A204.1 (cell line): ENCODE measurements at regions not wholly inside any gene's neighbourhood (a gene's known extent, or its start where the extent isn't known, plus 50 kb on each side); places are given as distances from the start of the nearest gene placed in this dataset.

Experiments
- FAIRE-seq: peaks from 2 replicates; lab custom pipeline; 2012; peaks lifted over from hg19 to GRCh38; lab: Jason Lieb, UNC

- FAIRE-seq: no peak
Observed at GRCh38 chr22:48687606-48688005, 1140.1 kb downstream of the BRD1 start.

- FAIRE-seq: no peak
Observed at GRCh38 chr22:48686694-48687302, 1140.9 kb downstream of the BRD1 start.

GRCh38 chr22:48685767-48686166 lies 1141.9 kb downstream of the BRD1 start:
- no peak for FAIRE-seq

GRCh38 chr22:48683640-48684039 lies 1144.0 kb downstream of the BRD1 start:
- FAIRE-seq: no peak

GRCh38 chr22:48682504-48682903 lies 1145.2 kb downstream of the BRD1 start:
- no peak for FAIRE-seq

- FAIRE-seq: no peak
Observed at GRCh38 chr22:48680601-48681000, 1147.1 kb downstream of the BRD1 start.

- FAIRE-seq: no peak
Observed at GRCh38 chr22:48679656-48680555, 1147.8 kb downstream of the BRD1 start.

- FAIRE-seq: no peak
Observed at GRCh38 chr22:48678171-48679135, 1149.2 kb downstream of the BRD1 start.

GRCh38 chr22:48677621-48678020 lies 1150.1 kb downstream of the BRD1 start:
- no peak for FAIRE-seq

- no peak for FAIRE-seq
Observed at GRCh38 chr22:48677168-48677520, 1150.5 kb downstream of the BRD1 start.

GRCh38 chr22:48676266-48677167 lies 1151.2 kb downstream of the BRD1 start:
- FAIRE-seq: no peak

GRCh38 chr22:48675830-48676145 lies 1151.9 kb downstream of the BRD1 start:
- no peak for FAIRE-seq

GRCh38 chr22:48675141-48675829 lies 1152.4 kb downstream of the BRD1 start:
- FAIRE-seq: no peak

GRCh38 chr22:48673806-48674500 lies 1153.7 kb downstream of the BRD1 start:
- no peak for FAIRE-seq

GRCh38 chr22:48672387-48672786 lies 1155.3 kb downstream of the BRD1 start:
- no peak for FAIRE-seq

- no peak for FAIRE-seq
Observed at GRCh38 chr22:48670731-48671130, 1156.9 kb downstream of the BRD1 start.

GRCh38 chr22:48669986-48670716 lies 1157.5 kb downstream of the BRD1 start:
- FAIRE-seq: no peak

- FAIRE-seq: no peak
Observed at GRCh38 chr22:48669226-48669625, 1158.4 kb downstream of the BRD1 start.

GRCh38 chr22:48667289-48667688 lies 1160.4 kb downstream of the BRD1 start:
- FAIRE-seq: no peak

GRCh38 chr22:48666620-48667019 lies 1161.1 kb downstream of the BRD1 start:
- FAIRE-seq: no peak
